HG02884 (cell line): ENCODE measurements at regions not wholly inside any gene's neighbourhood (a gene's known extent, or its start where the extent isn't known, plus 50 kb on each side); places are given as distances from the start of the nearest gene placed in this dataset.

Source experiments
- ATAC-seq: cut with Tn5 transposase; IDR thresholded peaks from one replicate; pipeline ENCODE4 v1.9.1; 2021; ENCODE audit warnings: mild to moderate bottlenecking, moderate library complexity; ENCODE audit not compliant: unreplicated experiment

- ATAC-seq = no peak
Measured at GRCh38 chr13:50101590-50101989, 86.3 kb downstream of the KCNRG start.

GRCh38 chr13:50104493-50104892 is 89.2 kb downstream of the KCNRG start:
- no peak for ATAC-seq

GRCh38 chr13:50106559-50106958 is 91.3 kb downstream of the KCNRG start:
- peak; percentile 74 for ATAC-seq

GRCh38 chr13:50107205-50107604 is 92.0 kb downstream of the KCNRG start:
- ATAC-seq = no peak

GRCh38 chr13:50114961-50115360 is 99.7 kb downstream of the KCNRG start:
- ATAC-seq = no peak

GRCh38 chr13:50115695-50116094 is 100.5 kb downstream of the KCNRG start:
- ATAC-seq = no peak

GRCh38 chr13:50116430-50116973 is 101.3 kb downstream of the KCNRG start:
- no peak for ATAC-seq

GRCh38 chr13:50119591-50119990 is 104.3 kb downstream of the KCNRG start:
- ATAC-seq = no peak

GRCh38 chr13:50122455-50122854 is 107.2 kb downstream of the KCNRG start:
- no peak for ATAC-seq

GRCh38 chr13:50123002-50123401 is 107.8 kb downstream of the KCNRG start:
- no peak for ATAC-seq

GRCh38 chr13:50123515-50123861 is 108.2 kb downstream of the KCNRG start:
- ATAC-seq = no peak

GRCh38 chr13:50123862-50124535 is 108.8 kb downstream of the KCNRG start:
- ATAC-seq = peak; percentile 57

- ATAC-seq = no peak
Measured at GRCh38 chr13:50124536-50125303, 109.5 kb downstream of the KCNRG start.

GRCh38 chr13:50125304-50125553 is 110.0 kb downstream of the KCNRG start:
- no peak for ATAC-seq

- ATAC-seq = no peak
Measured at GRCh38 chr13:50125554-50126262, 110.5 kb downstream of the KCNRG start.

- no peak for ATAC-seq
Measured at GRCh38 chr13:50126263-50126992, 111.2 kb downstream of the KCNRG start.

GRCh38 chr13:50126993-50127725 is 111.9 kb downstream of the KCNRG start:
- ATAC-seq = no peak

GRCh38 chr13:50127726-50128291 is 112.6 kb downstream of the KCNRG start:
- ATAC-seq = no peak

- no peak for ATAC-seq
Measured at GRCh38 chr13:50128428-50128931, 113.2 kb downstream of the KCNRG start.

- no peak for ATAC-seq
Measured at GRCh38 chr13:50129081-50129705, 113.9 kb downstream of the KCNRG start.
